ENCODE measurements at regions not wholly inside any gene's neighbourhood (a gene's known extent, or its start where the extent isn't known, plus 50 kb on each side); places are given as distances from the start of the nearest gene placed in this dataset.

- intact Hi-C loops (cut with DNase I), result no loop called here
- H3K4me3 ChIP-seq, result no peak overlapping the region
- peak in 1 of 7 donors; percentile 48 for DNase-seq
- no peaks in the 10 kb centered on the region for H3K27me3 ChIP-seq
- no peaks in the 10 kb centered on the region for H3K4me1 ChIP-seq (replicated peaks in 1 of 2)
- no peak for TF ChIP-seq POLR2A (IDR thresholded peaks at IDR 0.05)
- TF ChIP-seq CTCF (IDR thresholded peaks at IDR 0.05), result no peak
- 76 to 84% (median 81%) methylated on average over 8 to 12 of the region's 12 CpGs for WGBS, 4 donors
- H3K9me3 ChIP-seq (replicated peaks in 1 of 3), result no peaks in the 10 kb centered on the region
- no peaks in the 10 kb centered on the region for H3K36me3 ChIP-seq (replicated peaks in 1 of 2)
- no peak overlapping the region for H3K27ac ChIP-seq
These were observed 111.5 kb upstream of the ZNF236 start for GRCh38 chr18:76710646-76711520.

GRCh38 chr18:76709659-76710645, 112.4 kb upstream of the ZNF236 start:
- H3K4me3 ChIP-seq, result no peak overlapping the region
- H3K27me3 ChIP-seq, result no peaks in the 10 kb centered on the region
- H3K27ac ChIP-seq, result no peak overlapping the region
- intact Hi-C loops (cut with DNase I), result loop anchor here (5.0 kb wide), 1 partner anchor 313 kb away; no protein-coding TSS in a partner anchor
- no peaks in the 10 kb centered on the region for H3K36me3 ChIP-seq (replicated peaks in 1 of 2)
- 34 to 35% (median 34%) methylated on average over 27 to 29 of the region's 29 CpGs for WGBS, 4 donors
- H3K9me3 ChIP-seq (replicated peaks in 1 of 3), result no peaks in the 10 kb centered on the region
- peak; percentile 85 to 95 (median 92) for TF ChIP-seq CTCF (IDR thresholded peaks at IDR 0.05)
- no peak for TF ChIP-seq POLR2A (IDR thresholded peaks at IDR 0.05)
- DNase-seq, result peak; percentile 48 to 84 (median 76)
- no peaks in the 10 kb centered on the region for H3K4me1 ChIP-seq (replicated peaks in 1 of 2)

GRCh38 chr18:76708722-76709353, 113.5 kb upstream of the ZNF236 start:
- Histone ChIP-seq H3K4me1 (replicated peaks in 1 of 2) (no peaks in the 10 kb centered on the region), H3K36me3 (replicated peaks in 1 of 2) (no peaks in the 10 kb centered on the region), H3K27me3 (no peaks in the 10 kb centered on the region), H3K27ac (no peak overlapping the region), H3K4me3 (no peak overlapping the region), H3K9me3 (replicated peaks in 1 of 3) (no peaks in the 10 kb centered on the region)
- peak in 1 of 7 donors; percentile 43 for DNase-seq
- TF ChIP-seq POLR2A (IDR thresholded peaks at IDR 0.05), result no peak
- no peak for TF ChIP-seq CTCF (IDR thresholded peaks at IDR 0.05)
- intact Hi-C loops (cut with DNase I), result loop anchor here (5.0 kb wide), 1 partner anchor 312 kb away; no protein-coding TSS in a partner anchor
- WGBS, 4 donors, result 87 to 92% (median 89%) methylated on average over 20 to 25 of the region's 25 CpGs

Measured in adrenal gland (tissue), 9 donors.